ENCODE measurements at regions not wholly inside any gene's neighbourhood (a gene's known extent, or its start where the extent isn't known, plus 50 kb on each side); places are given as distances from the start of the nearest gene placed in this dataset.

DNA sequence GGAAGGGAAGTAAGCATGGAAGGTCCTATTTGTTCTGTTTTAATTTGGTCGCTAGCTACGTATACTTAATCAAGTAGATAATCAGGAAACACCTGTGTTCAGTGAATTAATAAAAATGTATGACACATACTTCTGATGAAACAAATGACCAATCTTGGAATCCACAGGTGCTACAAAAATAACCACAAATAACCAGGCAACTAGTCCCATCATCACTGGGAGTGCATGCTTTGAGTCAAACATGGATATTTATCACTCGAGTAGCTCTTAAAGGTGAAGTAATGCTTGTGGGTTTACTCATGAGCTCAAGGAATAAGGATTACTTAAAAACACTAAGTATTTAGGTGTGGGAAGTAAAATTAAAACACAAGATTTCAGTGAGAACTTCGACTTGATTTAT, 285.6 kb upstream of the ID4 start:
- TF ChIP-seq NFIX (CRISPR knock-in tag; IDR thresholded peaks at IDR 0.05; ENCODE audit: low read depth) = no peak
- TF ChIP-seq RAD21 (CRISPR knock-in tag; conservative IDR thresholded peaks at IDR 0.05 in 1 of 2, IDR thresholded peaks at IDR 0.05 in 1 of 2) = no peak
